ENCODE measurements at regions not wholly inside any gene's neighbourhood (a gene's known extent, or its start where the extent isn't known, plus 50 kb on each side); places are given as distances from the start of the nearest gene placed in this dataset.

DNA sequence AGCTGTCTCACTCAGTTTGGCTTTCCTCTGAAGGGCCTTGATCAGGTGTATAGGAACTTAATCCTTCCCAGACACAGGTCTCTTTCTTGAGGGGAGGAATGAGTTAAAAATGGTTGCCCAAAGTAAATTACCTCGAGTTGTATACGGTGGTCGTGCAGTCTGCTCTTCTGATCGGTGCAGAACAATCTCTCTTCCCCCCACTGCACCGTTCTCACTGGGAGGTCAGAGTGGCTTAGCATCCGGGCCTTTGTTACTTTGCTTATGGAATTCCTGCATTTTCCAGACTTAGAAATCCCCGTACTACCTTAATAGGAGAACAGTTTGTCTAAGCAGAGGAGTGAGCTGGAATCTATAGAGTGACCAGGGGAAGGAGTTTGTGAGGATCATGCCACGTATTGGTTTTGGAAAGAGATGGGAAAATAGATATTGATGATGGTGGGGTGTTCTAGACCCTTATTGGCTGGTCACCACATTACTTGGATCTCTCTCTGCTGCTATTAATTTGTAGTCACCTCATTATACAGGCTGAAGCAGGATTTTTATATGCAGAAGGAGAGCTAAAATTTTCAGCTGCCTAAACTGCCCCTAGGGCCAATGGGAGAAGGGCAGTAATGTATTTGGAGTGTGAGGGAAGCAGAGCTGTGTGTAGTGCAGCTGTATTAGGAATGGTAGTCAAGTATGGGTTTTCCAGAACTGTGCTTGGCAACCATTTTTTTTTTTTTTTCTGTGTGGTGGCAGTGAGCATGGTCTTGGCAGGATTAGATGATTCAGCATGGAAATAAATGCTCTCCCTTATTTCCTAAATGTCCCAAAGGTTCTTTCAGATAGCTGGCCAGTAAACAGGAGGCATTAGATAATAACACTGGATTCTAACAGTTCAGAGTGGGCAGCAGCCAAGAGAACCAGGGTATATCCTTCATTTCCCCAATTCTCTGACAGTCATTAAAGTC is 81.5 kb downstream of the NDUFS5 start:
- no peak for DNase-seq (ENCODE audit: low spot score)

DNA sequence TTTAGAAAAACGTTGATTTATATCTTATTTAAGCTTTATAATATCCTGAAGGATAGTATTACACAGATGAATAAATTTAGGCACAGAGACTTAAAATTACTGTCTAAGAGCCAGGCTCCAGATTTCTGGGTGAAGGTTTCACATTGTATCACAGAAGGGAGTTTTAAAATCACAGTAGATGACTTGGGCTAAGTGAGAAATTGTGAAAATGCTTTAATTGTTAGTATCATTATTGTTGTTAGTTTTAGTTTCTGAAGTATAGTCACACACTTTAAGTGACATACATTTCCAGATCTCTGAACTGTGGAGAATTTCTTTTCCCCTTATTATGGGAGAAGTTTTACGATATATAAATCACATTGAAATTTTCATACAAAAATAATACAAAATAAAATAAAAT is 83.5 kb downstream of the NDUFS5 start:
- DNase-seq (ENCODE audit: low spot score), result no peak

DNA sequence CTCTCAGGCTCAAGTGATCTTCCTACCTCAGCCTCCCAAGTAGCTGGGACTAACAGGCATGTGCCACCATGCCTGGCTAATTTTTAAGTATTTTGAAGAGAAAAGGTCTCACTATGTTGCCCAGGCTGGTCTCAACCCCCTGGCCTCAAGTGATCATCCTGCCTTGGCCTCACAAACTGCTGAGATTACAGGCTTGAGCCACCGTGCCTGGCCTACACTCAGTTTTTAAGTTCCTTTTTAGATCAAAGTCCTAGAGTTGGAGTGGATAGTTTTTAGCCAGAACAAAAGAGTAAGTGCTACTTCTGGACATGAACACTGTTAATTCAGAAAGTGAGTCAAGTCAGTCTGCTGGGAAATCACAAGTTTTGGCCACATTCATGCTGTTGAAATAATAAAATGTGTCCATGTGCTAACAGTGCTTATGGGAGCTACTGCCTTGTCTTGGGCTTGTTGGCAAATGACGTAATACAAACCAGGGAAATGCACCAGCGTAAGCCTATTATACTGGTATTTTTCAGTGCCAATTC is 84.2 kb downstream of the NDUFS5 start:
- DNase-seq (ENCODE audit: low spot score), result peak; percentile 74

DNA sequence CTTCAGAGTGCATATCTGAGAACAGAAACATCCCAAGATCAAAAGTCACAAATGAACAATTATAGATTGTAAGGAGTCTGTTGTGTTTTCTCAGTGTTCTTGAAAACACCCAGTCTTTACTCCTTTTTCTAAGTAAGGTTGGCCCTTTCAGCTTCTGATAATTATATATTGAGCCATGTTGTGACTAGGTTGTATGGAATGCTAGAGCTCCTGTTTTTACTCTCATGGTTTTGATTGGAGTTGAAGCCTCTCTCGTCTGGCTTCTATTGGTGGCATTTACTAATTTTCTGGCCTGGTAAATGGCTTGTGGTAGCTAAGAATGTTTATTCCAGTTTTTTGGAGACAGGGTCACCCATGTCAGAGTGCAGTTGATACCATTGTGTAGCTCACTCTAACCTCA is 84.7 kb downstream of the NDUFS5 start:
- peak; percentile 60 for DNase-seq (ENCODE audit: low spot score)

DNA sequence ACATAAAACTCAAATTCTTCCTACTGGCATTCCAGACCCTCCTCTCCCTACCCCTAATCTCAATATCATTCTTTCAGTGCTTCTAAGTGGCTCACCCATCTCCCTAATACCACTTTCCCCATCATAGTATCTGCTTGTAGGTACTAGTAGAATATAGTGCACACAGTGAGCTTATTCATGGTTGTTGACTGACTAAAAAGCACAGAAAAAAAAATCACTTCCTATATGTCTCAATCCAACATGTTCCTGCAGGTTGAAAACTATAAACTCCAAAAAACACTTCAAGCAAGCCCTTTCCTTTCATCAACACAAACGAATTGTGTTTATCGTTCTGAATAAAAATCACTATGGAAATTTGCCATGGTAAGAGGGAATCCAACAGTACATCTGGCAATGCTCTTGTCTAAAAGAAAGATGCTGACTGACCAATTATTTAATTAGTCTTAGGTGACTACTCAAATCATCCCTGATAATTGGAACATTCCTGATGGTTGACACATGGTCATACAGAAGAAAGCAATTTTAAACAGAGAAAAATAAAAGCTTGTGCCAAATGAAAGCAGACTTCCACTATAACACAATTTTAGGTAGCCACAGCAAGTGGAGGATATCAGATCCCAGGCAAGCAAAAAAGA is 87.1 kb downstream of the NDUFS5 start:
- DNase-seq (ENCODE audit: low spot score), result no peak

DNA sequence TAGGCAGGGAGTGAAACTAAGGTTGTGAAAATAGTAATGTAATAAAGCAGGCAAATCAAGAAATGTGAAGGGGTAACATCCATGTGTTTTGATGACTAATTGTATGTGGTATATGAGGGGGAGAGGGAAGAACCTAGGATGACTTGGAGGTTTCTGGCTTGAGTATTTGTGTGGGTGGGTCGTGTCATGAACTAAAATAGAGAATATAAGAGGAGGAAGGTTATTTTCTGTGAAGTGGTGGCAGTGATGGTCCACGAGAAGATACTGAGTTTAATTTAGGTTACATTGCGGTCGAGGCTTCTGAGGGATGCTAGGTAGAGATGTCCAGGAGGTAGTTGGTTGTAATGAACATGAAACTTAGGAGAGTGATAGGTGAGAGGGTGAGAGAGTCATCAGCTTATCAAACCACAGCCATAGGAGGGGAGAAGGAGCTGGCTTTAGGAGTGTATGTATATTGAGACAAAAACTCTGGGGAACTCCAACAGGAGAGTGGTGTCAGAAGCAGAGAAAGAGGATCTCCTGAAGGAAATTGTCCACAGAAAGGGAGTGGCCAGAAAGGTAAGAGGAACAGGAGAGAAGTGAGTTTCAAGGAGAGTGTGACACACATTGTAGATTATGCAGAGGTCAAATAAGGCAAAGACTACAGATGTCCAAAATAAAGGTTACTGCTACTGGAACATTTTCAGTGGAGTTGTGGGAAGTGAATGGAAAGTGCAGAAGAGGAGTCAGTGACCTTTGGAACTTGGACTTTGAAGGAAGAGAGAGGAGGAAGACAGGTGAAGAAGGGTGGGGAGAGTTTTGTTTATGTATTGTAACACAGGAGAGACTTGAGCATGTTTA is 89.0 kb upstream of the MACF1 start:
- no peak for DNase-seq (ENCODE audit: low spot score)

DNA sequence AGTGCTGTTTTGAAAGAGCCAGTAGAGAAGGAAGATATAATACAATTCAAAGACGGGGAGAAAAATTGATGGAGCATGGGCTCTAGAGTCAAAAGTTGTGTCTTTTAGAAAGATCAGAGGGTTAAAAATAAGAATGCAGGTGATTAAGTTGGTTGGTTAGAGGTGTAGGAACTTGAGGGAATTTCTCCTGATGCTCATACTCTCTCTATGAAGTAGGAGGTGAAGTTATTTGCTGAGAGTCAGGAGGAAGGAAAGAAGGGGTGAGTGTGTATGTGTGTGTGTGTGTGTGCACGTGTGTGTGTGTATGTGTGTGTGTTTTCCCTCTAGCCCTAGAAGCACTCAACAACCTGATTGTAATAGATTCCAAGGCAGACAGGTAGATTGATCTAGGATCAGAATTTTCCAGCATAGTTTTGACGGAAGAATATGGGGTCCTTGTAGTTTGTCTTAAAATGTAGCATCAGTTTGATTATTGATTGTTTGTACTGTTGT is 88.3 kb upstream of the MACF1 start:
- DNase-seq (ENCODE audit: low spot score), result no peak

DNA sequence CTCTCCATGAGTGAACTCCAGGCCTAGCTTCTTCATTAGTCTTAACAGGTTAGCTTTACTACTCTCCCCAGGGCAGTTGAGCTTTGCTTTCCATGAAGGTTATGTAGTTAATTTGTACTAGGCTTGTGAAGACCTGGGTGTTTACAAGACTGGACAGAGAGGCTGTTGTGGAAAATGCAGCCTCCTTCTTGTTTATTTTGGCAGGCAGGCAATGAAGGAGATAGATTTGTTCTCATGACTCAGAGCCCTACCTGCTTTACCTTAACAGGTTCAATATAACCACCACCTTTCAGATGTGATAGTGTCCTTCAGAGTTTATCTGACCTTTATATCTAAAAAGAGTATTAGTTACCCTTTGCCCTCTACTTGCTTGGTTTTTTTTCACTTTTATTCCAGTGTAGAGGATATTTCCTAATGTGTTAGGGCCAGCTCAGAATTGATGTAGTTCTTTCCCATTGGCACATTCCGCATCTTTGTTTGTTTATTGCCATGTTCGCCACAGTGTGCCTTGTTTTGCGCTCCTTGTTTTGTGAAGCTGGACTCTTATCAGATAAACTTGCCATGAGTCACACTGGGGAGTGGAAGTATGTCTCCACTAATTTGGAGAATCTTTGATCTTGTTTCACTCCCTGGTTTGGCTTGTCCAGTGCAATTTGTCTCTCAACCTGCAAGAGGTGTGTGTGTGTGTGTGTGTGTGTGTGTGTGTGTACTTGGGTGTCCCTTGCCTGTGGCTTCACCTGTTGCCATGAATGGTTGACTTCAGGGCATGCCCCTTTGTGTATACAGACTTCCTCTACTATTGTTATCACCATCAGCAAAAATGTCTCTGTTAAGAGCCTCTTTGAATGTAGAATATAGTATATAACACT is 87.4 kb upstream of the MACF1 start:
- DNase-seq (ENCODE audit: low spot score), result no peak

DNA sequence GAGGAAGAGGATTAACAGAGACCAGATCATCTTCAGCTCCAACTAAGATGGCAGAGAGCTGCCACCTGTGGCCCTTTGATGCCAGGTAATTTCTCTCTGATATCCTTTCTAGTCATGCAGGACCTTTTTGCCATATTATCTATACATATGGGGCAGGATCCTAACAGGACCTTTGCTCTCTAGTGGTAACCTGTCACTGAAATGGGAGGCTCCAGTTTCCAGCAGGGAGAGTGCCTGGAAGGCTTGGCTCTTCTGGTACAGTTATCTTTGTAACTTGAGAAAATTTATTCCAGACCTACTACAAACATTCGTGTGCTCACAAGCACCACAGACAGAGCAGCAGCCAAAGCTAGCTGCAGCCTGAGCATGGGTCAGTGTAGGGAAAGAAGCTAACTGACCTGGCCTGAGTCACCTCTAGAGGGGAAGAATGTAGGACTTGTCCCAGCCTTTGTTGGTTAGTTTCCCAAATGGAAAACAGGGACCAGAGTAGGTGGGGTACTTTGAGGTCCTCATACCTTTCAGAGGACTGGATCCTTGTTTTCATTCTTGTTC is 86.5 kb upstream of the MACF1 start:
- no peak for DNase-seq (ENCODE audit: low spot score)

DNA sequence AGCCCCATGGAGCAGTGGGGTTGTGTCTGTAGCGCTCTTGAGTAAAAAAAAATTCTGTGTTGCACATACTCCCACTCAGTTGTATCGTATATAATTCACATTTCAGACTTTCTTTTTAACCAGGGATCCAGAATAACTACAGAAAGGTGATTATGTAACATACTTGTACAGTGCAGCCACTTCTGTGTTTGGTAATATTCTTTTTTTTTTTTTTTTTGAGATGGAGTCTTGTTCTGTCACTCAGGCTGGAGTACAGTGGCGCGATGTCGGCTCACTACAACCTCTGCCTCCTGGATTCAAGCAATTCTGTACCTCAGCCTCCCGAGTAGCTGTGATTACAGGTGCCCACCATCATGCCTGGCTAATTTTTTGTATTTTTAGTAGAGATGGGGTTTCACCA is 82.4 kb upstream of the MACF1 start:
- DNase-seq (ENCODE audit: low spot score), result no peak

DNA sequence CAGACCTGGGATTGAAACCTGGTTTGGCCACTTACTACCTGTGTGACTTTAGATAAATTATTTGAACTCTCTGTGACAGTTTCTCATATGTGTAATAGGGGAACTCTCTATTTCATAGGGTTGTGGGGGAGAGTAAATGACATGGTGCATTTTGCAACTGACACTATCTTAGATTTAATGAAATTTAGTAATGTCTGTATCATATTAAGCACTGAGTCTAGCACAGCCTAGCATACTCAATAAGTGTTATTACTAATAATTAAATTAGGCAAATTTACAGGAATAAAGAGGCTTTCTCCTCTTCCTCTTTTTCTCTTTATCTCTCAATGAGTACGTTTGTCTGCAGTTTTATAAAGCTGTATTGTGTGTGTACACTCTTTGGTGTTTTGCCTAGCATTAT is 80.2 kb upstream of the MACF1 start:
- no peak for DNase-seq (ENCODE audit: low spot score)

DNA sequence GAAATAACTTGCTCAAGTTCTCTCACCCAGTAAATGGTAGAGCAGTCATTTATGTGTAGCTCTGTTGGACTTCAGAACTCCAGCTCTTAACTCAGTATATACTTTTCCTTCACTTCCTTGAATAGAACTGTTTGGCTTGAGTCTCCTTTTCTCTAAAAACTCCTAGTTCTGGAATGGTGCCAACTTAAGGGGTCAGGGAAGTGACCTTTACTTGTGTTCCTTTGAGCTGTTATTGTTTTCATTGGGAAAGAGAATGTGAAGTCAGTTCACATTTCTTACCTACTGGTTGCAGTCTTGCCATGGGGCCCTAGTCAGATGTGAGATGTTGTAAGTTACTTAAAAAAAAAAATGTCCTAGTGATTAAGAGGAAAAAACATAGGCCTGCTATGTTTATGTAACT is 77.0 kb upstream of the MACF1 start:
- no peak for DNase-seq (ENCODE audit: low spot score)

DNA sequence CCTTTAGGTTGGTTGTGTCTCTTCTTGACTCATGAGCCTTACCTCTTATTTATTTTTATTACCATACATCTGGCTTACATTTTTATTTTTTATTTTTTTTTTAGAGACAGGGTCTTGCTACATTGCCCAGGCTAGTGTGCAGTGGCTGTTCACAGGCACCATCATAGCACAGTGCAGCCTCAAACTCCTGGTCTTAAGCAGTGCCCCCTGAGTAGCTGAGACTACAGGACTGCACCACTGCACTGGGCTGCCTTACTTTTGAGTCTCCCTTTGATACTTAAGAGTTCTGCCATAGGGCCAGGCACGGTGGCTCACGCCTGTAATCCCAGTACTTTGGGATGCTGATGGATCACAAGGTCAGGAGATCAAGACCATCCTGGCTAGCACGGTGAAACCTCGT is 76.4 kb upstream of the MACF1 start:
- DNase-seq (ENCODE audit: low spot score), result no peak

DNA sequence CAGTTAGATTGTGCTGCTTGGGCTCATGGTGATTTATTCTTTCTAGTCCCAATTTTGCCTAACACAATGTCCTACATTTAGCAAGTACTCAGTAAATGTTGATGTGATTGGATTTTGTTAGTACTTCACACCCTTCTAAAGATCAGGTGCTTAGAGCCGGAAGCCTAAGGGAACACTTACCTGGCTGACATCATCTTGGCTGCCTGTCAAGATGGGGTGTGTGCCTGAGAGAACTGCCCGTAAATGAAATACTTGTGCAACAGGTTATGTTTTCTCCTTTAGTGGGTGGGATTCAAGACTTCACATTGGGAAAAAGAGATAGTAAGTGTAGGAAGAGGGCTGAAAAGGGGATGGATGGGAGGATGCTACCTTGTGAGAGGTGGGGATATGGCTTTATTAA is 75.5 kb upstream of the MACF1 start:
- no peak for DNase-seq (ENCODE audit: low spot score)

DNA sequence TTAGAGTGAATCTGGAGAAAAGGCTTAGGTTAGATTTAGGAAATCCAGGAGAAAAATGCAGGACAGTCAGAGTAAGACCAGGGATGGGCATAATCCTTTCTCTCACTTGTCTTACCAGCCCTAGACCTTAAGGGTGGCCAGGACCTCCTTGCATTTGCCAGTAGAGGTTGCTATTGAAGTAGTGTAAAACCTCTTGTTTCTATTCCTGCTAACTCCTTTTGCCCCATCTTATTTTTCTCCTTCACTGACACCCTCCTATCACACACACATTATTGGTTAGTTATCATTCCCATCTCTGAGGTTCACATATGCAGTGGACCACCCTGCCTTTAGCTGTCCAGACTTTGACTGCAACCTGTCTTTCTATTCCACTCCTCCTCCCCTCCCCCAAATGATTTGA is 75.0 kb upstream of the MACF1 start:
- DNase-seq (ENCODE audit: low spot score), result peak; percentile 21

DNA sequence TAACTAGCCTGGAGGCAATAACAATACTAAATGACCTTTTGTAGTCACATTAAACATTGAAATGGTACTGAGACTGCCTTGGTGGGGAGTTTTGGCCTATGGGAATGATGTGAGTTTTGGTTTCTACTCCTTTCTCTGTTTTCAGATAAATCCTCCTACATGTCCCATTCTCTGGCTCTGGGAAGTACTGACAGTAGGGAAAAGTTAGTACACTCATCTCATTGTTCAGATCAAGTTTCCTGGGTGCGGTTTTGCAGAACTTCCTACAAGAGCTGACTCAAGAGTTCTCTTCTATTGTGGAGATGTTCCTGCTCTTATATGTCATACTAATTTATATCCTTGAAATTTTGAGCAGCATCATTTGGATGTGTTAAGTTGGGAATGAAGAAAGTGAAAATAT is 74.2 kb upstream of the MACF1 start:
- no peak for DNase-seq (ENCODE audit: low spot score)

DNA sequence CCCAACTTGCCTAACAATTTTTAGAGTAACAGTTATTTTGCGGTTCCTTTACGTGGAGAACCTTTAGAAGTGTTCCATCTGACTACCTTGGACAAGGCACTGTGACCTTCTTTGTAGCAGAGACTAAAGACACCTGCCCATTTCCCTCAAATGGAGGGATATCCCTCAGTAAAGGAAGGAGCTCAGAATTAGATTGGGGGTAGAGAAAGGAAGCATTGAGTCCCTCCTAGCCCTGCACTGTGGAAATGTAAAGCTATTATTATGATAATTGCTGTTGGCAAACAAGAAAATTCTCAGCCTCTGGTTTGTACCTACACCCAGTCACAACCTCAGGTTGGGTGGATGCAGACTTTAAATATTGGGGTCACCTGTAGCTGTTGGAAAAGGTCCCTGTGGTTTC is 72.6 kb upstream of the MACF1 start:
- no peak for DNase-seq (ENCODE audit: low spot score)

DNA sequence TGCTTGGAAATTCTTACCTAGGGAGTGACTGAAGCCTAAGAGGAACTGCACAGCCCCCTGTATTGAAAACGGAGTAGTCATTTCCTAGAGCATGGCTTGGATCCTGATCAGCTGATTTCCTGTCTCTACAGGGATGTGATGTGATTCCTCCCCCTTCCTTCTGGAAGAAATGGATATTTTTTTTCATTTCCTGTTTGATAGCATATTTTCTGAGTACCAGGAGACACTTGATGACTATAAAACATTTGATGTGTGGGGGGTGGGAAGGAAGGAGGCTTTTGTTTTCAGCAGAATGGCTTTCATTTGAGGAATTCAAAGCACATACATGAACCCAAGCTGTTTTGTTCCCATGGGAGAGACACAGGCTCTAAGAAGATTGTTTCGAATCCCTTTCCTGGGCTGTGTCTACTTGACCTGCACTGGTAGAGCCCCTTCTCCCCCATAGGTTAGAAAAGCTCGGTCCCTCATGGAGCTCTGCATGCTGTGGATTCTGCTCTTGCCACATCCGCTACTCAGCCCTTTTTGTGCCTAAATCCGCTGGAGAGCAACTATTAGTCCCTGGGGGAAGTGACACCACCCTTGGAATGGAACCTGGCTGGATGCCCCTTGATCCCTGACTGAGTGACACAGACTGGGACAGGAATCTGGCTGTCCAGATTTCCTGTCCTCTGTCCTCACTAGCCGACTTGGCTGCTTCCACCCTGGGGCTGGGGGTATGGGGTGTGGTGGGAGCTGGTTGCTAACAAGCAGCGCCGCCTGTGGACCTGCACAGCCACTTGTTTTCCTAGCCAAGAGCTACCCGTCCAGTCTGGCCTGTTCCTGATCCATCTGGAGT is 71.8 kb upstream of the MACF1 start:
- no peak for DNase-seq (ENCODE audit: low spot score)

DNA sequence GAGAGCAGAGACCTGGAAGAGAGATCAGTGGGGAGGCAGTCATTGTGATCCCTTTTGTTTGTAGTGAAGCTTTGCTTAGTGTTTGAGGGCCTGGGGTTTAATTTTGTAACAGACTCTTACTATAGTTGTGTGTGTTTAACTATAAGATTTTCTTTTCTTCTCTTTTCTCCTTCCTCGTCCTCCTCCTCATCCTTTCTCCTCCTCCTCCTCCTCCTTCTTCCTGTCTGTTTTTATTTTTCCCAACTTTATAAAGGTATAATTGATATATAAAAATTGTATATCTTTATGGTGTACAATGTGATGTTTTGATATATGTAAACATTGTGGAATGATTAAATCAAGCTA is 71.2 kb upstream of the MACF1 start:
- no peak for DNase-seq (ENCODE audit: low spot score)

DNA sequence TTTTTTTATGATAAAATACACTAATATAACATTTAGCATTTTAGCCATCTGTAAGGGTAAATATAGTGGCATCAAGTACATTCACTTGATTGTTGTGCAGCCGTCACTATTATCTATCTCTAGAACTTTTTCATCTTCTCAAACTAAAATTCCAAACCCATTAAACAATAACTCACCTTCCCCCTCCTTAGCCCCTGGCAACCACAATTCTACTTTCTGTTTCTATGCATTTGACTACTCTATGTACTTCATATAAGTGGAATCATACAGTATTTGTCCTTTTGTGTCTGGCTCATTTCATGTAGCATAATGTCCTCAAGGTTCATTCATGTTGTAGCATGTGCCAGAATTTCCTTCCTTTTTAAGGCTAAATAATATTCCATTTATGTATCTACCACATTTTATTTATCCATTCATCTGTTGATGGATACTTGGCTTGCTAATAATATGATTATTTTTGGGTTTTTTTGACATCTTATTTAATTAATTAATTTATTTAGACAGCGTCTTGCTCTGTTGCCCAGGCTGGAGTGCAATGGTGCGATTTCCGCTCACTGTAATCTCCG is 69.6 kb upstream of the MACF1 start:
- no peak for DNase-seq (ENCODE audit: low spot score)

All from AG08396 (cell line).